ENCODE measurements at regions not wholly inside any gene's neighbourhood (a gene's known extent, or its start where the extent isn't known, plus 50 kb on each side); places are given as distances from the start of the nearest gene placed in this dataset.

DNA sequence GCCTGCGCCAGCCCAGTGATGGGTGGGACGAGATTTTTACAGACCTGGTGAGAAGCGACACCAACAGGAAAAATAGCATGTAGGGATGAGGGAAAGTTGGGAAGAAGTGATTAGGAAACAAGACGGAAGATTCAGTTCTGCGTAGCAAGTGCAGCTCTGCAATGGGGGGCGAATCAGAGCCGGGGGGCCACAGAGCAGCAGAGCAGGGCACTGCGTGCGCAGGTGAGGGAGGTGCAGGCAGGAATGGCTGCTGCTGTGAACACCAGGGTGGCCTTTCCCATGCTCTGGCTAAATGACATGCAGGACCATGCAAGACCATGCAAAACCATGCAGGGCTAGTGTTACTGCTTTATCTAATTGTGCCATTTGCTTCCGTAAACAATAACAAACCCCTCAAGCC lies 442.7 kb upstream of the FRG1 start:
- TF ChIP-seq, protein P1, sequence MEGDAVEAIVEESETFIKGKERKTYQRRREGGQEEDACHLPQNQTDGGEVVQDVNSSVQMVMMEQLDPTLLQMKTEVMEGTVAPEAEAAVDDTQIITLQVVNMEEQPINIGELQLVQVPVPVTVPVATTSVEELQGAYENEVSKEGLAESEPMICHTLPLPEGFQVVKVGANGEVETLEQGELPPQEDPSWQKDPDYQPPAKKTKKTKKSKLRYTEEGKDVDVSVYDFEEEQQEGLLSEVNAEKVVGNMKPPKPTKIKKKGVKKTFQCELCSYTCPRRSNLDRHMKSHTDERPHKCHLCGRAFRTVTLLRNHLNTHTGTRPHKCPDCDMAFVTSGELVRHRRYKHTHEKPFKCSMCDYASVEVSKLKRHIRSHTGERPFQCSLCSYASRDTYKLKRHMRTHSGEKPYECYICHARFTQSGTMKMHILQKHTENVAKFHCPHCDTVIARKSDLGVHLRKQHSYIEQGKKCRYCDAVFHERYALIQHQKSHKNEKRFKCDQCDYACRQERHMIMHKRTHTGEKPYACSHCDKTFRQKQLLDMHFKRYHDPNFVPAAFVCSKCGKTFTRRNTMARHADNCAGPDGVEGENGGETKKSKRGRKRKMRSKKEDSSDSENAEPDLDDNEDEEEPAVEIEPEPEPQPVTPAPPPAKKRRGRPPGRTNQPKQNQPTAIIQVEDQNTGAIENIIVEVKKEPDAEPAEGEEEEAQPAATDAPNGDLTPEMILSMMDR (IDR thresholded peaks at IDR 0.05): no peak
- TF ChIP-seq POLR2A (IDR thresholded peaks at IDR 0.05): no peak

Data from thyroid gland (tissue), 4 donors.